Esophagus muscularis mucosa (tissue), 3 donors: ENCODE measurements at regions not wholly inside any gene's neighbourhood (a gene's known extent, or its start where the extent isn't known, plus 50 kb on each side); places are given as distances from the start of the nearest gene placed in this dataset.

Experiments used
- CTCF ChIP-seq, 3 experiments: fragments of 200-600 bp in 2 of 3; fragments of 450-650 bp in 1 of 3; sonication (generic) in 2 of 3; IDR thresholded peaks; one replicate each; pipeline ENCODE4 v1.5.1; 2017 to 2019; ENCODE audit warnings: antibody characterized with exemption in 3 of 3, mild to moderate bottlenecking in 2 of 3, moderate library complexity in 1 of 3
- POLR2A ChIP-seq: fragments of 450-650 bp; IDR thresholded peaks from one replicate; pipeline ENCODE4 v1.6.1; 2017; ENCODE audit warnings: antibody characterized with exemption, moderate library complexity, mild to moderate bottlenecking, low read depth

GRCh38 chr6:167711768-167712730, 114.7 kb upstream of the AFDN start:
- TF ChIP-seq CTCF (IDR thresholded peaks at IDR 0.05) (no peak), POLR2A (no peak)
